IMR-90 (cell line): ENCODE measurements at regions not wholly inside any gene's neighbourhood (a gene's known extent, or its start where the extent isn't known, plus 50 kb on each side); places are given as distances from the start of the nearest gene placed in this dataset.

Source experiments
- ATAC-seq: fragments of 200-7000 bp; cut with Tn5 transposase; 2 replicates; pipeline ENCODE4 v1.9.1; 2020; ENCODE audit warnings: low read depth, mild to moderate bottlenecking, moderate library complexity
- BruUV-seq: library from RNA; stranded (reverse); fragments of 400-500 nt; replicated peaks from 2 replicates; lab custom pipeline; 2021; lab: Mats Ljungman, UMichigan
- CTCF ChIA-PET: fragments of 300-600 bp; formaldehyde crosslinking; extraction: SDS; loops from one replicate; lab custom pipeline; 2021; ENCODE audit warnings: antibody characterized with exemption; lab: Yijun Ruan, JAX
- POLR2A ChIA-PET: fragments of 300-600 bp; sonication (Branson Sonifier 250); formaldehyde crosslinking; loops from one replicate; lab custom pipeline; 2022; ENCODE audit warnings: antibody characterized with exemption; ENCODE audit not compliant: unreplicated experiment; lab: Charles Lee
- DNase-seq: peaks from one replicate; pipeline ENCODE4 v3.0.0; 2013
- H2AFZ ChIP-seq: replicated peaks from 2 replicates; pipeline ENCODE3; 2013; ENCODE audit warnings: low read length, mild to moderate bottlenecking; ENCODE audit not compliant: poor library complexity
- H2AK5ac ChIP-seq: 2 replicates; pipeline ENCODE4 v1.6.1; 2013; ENCODE audit warnings: low read depth, low read length, inconsistent platforms
- H2AK9ac ChIP-seq: replicated peaks from 2 replicates; pipeline ENCODE3; 2013; ENCODE audit warnings: mild to moderate bottlenecking, low read depth, low read length, moderate library complexity; ENCODE audit not compliant: poor library complexity
- H2BK120ac ChIP-seq: 2 replicates; pipeline ENCODE4 v1.6.1; 2013; ENCODE audit warnings: low read depth, low read length, inconsistent platforms
- H2BK15ac ChIP-seq: 3 replicates; pipeline ENCODE4 v1.6.1; 2013; ENCODE audit warnings: low read depth, low read length, inconsistent platforms
- H2BK20ac ChIP-seq: 2 replicates; pipeline ENCODE4 v1.6.1; 2013; ENCODE audit warnings: low read depth, mild to moderate bottlenecking, inconsistent platforms, low read length, moderate library complexity
- H2BK5ac ChIP-seq: 2 replicates; pipeline ENCODE4 v1.6.1; 2013; ENCODE audit warnings: mild to moderate bottlenecking, low read depth, low read length, inconsistent platforms; ENCODE audit not compliant: poor library complexity, severe bottlenecking
- H3K14ac ChIP-seq: replicated peaks from 2 replicates; pipeline ENCODE4 v1.6.1; 2013; ENCODE audit warnings: low read depth, low read length, inconsistent platforms
- H3K18ac ChIP-seq: 2 replicates; pipeline ENCODE4 v1.6.1; 2013; ENCODE audit warnings: low read depth, low read length, control low read depth
- H3K23ac ChIP-seq: 2 replicates; pipeline ENCODE4 v1.6.1; 2013; ENCODE audit warnings: low read depth, low read length, inconsistent platforms
- H3K27ac ChIP-seq: 2 replicates; pipeline ENCODE4 v1.5.1; 2013; ENCODE audit warnings: mild to moderate bottlenecking, control low read depth, low read length; ENCODE audit not compliant: insufficient read depth
- H3K27me3 ChIP-seq: 2 replicates; pipeline ENCODE4 v1.6.1; 2013; ENCODE audit warnings: low read length; ENCODE audit not compliant: control insufficient read depth, insufficient read depth
- H3K36me3 ChIP-seq: 2 replicates; pipeline ENCODE4 v1.6.1; 2013; ENCODE audit warnings: low read length, mixed read lengths; ENCODE audit not compliant: control insufficient read depth, insufficient read depth
- H3K4ac ChIP-seq: 2 replicates; pipeline ENCODE4 v1.6.1; 2013; ENCODE audit warnings: low read depth, low read length, inconsistent platforms
- H3K4me1 ChIP-seq: 2 replicates; pipeline ENCODE4 v1.6.1; 2013; ENCODE audit warnings: low read length, mixed read lengths; ENCODE audit not compliant: control insufficient read depth, insufficient read depth
- H3K4me2 ChIP-seq: 2 replicates; pipeline ENCODE4 v1.6.1; 2013; ENCODE audit warnings: low read depth, mild to moderate bottlenecking, control low read depth, low read length, moderate library complexity
- H3K4me3 ChIP-seq: 2 replicates; pipeline ENCODE4 v1.5.1; 2013; ENCODE audit warnings: low read depth, mild to moderate bottlenecking, control low read depth, low read length, moderate library complexity; ENCODE audit not compliant: insufficient read depth
- H3K56ac ChIP-seq: 2 replicates; pipeline ENCODE4 v1.6.1; 2013; ENCODE audit warnings: low read length, inconsistent platforms; ENCODE audit not compliant: insufficient read depth; ENCODE audit errors: extremely low read depth
- H3K79me1 ChIP-seq, 2 experiments: 2 replicates each; pipeline ENCODE4 v1.6.1; 2013; ENCODE audit warnings: low read length in 2 of 2, inconsistent platforms in 1 of 2, low read depth in 1 of 2
- H3K9ac ChIP-seq: 2 replicates; pipeline ENCODE4 v1.6.1; 2013; ENCODE audit warnings: low read depth, low read length, control low read depth
- H3K9me1 ChIP-seq: 2 replicates; pipeline ENCODE4 v1.6.1; 2013; ENCODE audit warnings: low read length, inconsistent platforms; ENCODE audit not compliant: insufficient read depth
- H3K9me3 ChIP-seq: 2 replicates; pipeline ENCODE4 v1.6.1; 2013; ENCODE audit warnings: low read length; ENCODE audit not compliant: control insufficient read depth, insufficient read depth
- H4K20me1 ChIP-seq: 2 replicates; pipeline ENCODE4 v1.6.1; 2013; ENCODE audit warnings: low read length, inconsistent platforms; ENCODE audit not compliant: insufficient read depth
- H4K5ac ChIP-seq: 2 replicates; pipeline ENCODE4 v1.6.1; 2013; ENCODE audit warnings: mild to moderate bottlenecking, low read depth, low read length, control low read depth
- H4K8ac ChIP-seq, 2 experiments: 2 replicates each; pipeline ENCODE4 v1.6.1; 2013; ENCODE audit warnings: low read depth in 2 of 2, low read length in 2 of 2, control low read depth in 1 of 2, inconsistent platforms in 1 of 2
- H4K91ac ChIP-seq: 2 replicates; pipeline ENCODE4 v1.6.1; 2013; ENCODE audit warnings: low read depth, low read length, inconsistent platforms; ENCODE audit not compliant: insufficient read depth
- BHLHE40 ChIP-seq: fragments of 150-350 bp; IDR thresholded peaks from 2 replicates; pipeline ENCODE4 v1.6.1; 2016; ENCODE audit warnings: mild to moderate bottlenecking, low read depth, low read length
- CEBPB ChIP-seq: IDR thresholded peaks from 2 replicates; pipeline ENCODE4 v1.6.1; 2012; ENCODE audit warnings: low read depth, low read length, improper control_type of control experiment
- CHD1 ChIP-seq: IDR thresholded peaks from 2 replicates; pipeline ENCODE4 v1.6.1; 2012; ENCODE audit warnings: low read depth, low read length, improper control_type of control experiment
- FOS ChIP-seq: fragments of 150-350 bp; IDR thresholded peaks from 2 replicates; pipeline ENCODE4 v1.6.1; 2016; ENCODE audit warnings: low read depth, low read length
- MAFK ChIP-seq: IDR thresholded peaks from 2 replicates; pipeline ENCODE4 v1.6.1; 2012; ENCODE audit warnings: low read depth, low read length, improper control_type of control experiment
- MAZ ChIP-seq: IDR thresholded peaks from 2 replicates; pipeline ENCODE4 v1.6.1; 2012; ENCODE audit warnings: low read depth, mild to moderate bottlenecking, low read length, improper control_type of control experiment, moderate library complexity, borderline replicate concordance
- MXI1 ChIP-seq: IDR thresholded peaks from 2 replicates; pipeline ENCODE4 v1.6.1; 2012; ENCODE audit warnings: low read depth, mild to moderate bottlenecking, low read length, moderate library complexity, borderline replicate concordance
- NFE2L2 ChIP-seq: fragments of 150-350 bp; IDR thresholded peaks from 2 replicates; pipeline ENCODE4 v1.6.1; 2016; ENCODE audit warnings: low read depth, mild to moderate bottlenecking, low read length
- POLR2A ChIP-seq: IDR thresholded peaks from 2 replicates; pipeline ENCODE4 v1.6.1; 2012; ENCODE audit warnings: mild to moderate bottlenecking, low read depth, low read length
- RAD21 ChIP-seq: IDR thresholded peaks from 2 replicates; pipeline ENCODE4 v1.6.1; 2012; ENCODE audit warnings: low read length, improper control_type of control experiment
- RCOR1 ChIP-seq: IDR thresholded peaks from 2 replicates; pipeline ENCODE4 v1.6.1; 2012; ENCODE audit warnings: mild to moderate bottlenecking, low read length, improper control_type of control experiment; ENCODE audit not compliant: insufficient replicate concordance
- RFX5 ChIP-seq: IDR thresholded peaks from 2 replicates; pipeline ENCODE4 v1.8.0; 2012; ENCODE audit warnings: low read depth, mild to moderate bottlenecking, low read length, moderate library complexity
- SMC3 ChIP-seq: fragments of 150-350 bp; IDR thresholded peaks from 2 replicates; pipeline ENCODE4 v1.6.1; 2016; ENCODE audit warnings: low read depth, mild to moderate bottlenecking, antibody characterized with exemption, low read length, moderate library complexity
- WGBS, 2 experiments: methylation state at CpG; one replicate each; pipeline versions ENCODE4 v1.1.5 to v1.1.7; 2013; ENCODE audit warnings: missing lambda C conversion rate in 2 of 2; ENCODE audit not compliant: insufficient read length in 1 of 2; ENCODE audit errors: extremely low coverage in 2 of 2; 5-methylcytosine and 5-hydroxymethylcytosine counted together
- dilution Hi-C: fragments of 300-500 bp; cut with HindIII; formaldehyde crosslinking; loops from one replicate; pipeline ENCODE4 v1.14.3; 2018; ENCODE audit warnings: low sequenced_read_pairs; ENCODE audit not compliant: unreplicated experiment
- in situ Hi-C: fragments of 300-500 bp; cut with MboI; formaldehyde crosslinking; loops from 3 replicates; pipeline ENCODE4 v1.14.3; 2019; ENCODE audit warnings: low sequenced_read_pairs, inconsistent platforms, mixed read lengths
- intact Hi-C: fragments of 100-400 bp; cut with micrococcal nuclease; formaldehyde crosslinking; loops from 2 replicates; pipeline ENCODE4 v1.10.0; 2022
- TF ChIP-seq, protein P1 (sequence below): fragments of 150-350 bp; IDR thresholded peaks from 2 replicates; pipeline ENCODE4 v1.6.1; 2017; ENCODE audit warnings: mild to moderate bottlenecking, antibody characterized with exemption, low read length, low read depth
- TF ChIP-seq, protein P2 (sequence below): fragments of 150-350 bp; IDR thresholded peaks from 2 replicates; pipeline ENCODE4 v1.6.1; 2016; ENCODE audit warnings: low read depth, mild to moderate bottlenecking, low read length, moderate library complexity, borderline replicate concordance
- TF ChIP-seq, protein P3 (sequence below): conservative IDR thresholded peaks from 2 replicates; pipeline ENCODE4 v1.5.1; 2012; ENCODE audit warnings: mild to moderate bottlenecking, low read depth, low read length, improper control_type of control experiment

DNA sequence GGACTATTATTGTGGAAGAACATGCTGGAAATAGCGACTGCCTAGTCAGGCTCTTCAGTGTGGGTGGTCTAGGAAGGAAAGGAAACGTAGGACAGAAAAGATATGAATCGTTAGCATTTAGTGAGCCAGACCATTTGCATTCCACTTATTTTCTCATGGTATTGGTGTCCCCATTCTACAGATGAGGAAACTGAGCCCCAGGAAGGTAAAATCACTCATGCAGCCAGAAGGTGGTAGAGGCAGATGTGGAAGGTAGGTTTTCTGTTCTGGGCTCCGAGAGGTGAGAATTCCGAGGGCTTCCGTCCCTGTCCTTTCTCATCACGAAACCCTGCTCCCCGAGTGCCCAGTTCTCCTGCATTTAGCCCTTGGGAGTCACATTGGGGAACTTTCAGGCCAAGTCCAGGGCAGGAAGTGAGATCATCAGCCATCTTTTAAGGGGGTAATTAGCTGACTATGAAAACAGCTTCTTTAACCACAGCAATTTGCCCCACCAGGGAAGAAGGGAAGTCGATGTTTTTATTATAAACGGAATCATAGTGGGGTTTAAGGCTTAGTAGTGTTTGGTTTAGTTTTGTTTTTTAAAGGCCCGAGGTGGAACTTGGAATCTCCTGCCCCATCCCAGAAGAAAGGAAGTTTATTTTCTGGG is 110.7 kb upstream of the IRX3 start:
- in situ Hi-C loops, result no loop called here
- intact Hi-C loops, result no loop called here
- TF ChIP-seq POLR2A (no peak), MAZ (no peak), BHLHE40 (no peak), CHD1 (no peak), CEBPB (no peak), NFE2L2 (no peak), RFX5 (no peak), RAD21 (no peak), MAFK (no peak), MXI1 (no peak), SMC3 (no peak), RCOR1 (no peak), FOS (no peak)
- TF ChIP-seq, protein P1, sequence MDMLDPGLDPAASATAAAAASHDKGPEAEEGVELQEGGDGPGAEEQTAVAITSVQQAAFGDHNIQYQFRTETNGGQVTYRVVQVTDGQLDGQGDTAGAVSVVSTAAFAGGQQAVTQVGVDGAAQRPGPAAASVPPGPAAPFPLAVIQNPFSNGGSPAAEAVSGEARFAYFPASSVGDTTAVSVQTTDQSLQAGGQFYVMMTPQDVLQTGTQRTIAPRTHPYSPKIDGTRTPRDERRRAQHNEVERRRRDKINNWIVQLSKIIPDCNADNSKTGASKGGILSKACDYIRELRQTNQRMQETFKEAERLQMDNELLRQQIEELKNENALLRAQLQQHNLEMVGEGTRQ, result no peak
- TF ChIP-seq, protein P2, sequence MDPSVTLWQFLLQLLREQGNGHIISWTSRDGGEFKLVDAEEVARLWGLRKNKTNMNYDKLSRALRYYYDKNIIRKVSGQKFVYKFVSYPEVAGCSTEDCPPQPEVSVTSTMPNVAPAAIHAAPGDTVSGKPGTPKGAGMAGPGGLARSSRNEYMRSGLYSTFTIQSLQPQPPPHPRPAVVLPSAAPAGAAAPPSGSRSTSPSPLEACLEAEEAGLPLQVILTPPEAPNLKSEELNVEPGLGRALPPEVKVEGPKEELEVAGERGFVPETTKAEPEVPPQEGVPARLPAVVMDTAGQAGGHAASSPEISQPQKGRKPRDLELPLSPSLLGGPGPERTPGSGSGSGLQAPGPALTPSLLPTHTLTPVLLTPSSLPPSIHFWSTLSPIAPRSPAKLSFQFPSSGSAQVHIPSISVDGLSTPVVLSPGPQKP, result no peak
- TF ChIP-seq, protein P3, sequence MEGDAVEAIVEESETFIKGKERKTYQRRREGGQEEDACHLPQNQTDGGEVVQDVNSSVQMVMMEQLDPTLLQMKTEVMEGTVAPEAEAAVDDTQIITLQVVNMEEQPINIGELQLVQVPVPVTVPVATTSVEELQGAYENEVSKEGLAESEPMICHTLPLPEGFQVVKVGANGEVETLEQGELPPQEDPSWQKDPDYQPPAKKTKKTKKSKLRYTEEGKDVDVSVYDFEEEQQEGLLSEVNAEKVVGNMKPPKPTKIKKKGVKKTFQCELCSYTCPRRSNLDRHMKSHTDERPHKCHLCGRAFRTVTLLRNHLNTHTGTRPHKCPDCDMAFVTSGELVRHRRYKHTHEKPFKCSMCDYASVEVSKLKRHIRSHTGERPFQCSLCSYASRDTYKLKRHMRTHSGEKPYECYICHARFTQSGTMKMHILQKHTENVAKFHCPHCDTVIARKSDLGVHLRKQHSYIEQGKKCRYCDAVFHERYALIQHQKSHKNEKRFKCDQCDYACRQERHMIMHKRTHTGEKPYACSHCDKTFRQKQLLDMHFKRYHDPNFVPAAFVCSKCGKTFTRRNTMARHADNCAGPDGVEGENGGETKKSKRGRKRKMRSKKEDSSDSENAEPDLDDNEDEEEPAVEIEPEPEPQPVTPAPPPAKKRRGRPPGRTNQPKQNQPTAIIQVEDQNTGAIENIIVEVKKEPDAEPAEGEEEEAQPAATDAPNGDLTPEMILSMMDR, result no peak
- Histone ChIP-seq H3K4me1 (no peaks in the 10 kb centered on the region), H3K14ac (no peak overlapping the region), H2BK15ac (no peak overlapping the region), H3K18ac (no peak overlapping the region), H3K9ac (no peak overlapping the region), H2BK20ac (no peak overlapping the region), H2AK9ac (no peak overlapping the region), H3K4me3 (no peak overlapping the region), H3K9me1 (no peaks in the 10 kb centered on the region), H3K4ac (no peak overlapping the region), H3K4me2 (no peak overlapping the region), H2AK5ac (no peak overlapping the region), H3K36me3 (no peaks in the 10 kb centered on the region), H4K8ac (no peak overlapping the region), H3K9me3 (no peaks in the 10 kb centered on the region), H4K5ac (no peak overlapping the region), H4K20me1 (no peaks in the 10 kb centered on the region), H3K56ac (no peak overlapping the region), H3K23ac (no peak overlapping the region), H2AFZ (no peak overlapping the region), H2BK120ac (no peak overlapping the region), H3K79me1 (no peaks in the 10 kb centered on the region), H3K27ac (no peak overlapping the region), H4K91ac (no peak overlapping the region), H2BK5ac (no peak overlapping the region), H3K27me3 (no peaks in the 10 kb centered on the region; the same call in 1 of the 2 replicates)
- 50% methylated on average over 1 of the region's 11 CpGs; no CpG with 5 or more reads in 1 of the 2 experiments for WGBS, 2 experiments
- CTCF ChIA-PET, result no interaction called here
- ATAC-seq, result no peak
- no peak for DNase-seq
- POLR2A ChIA-PET, result no interaction called here
- dilution Hi-C loops, result no loop called here
- no TSS peak for BruUV-seq
